GDM1 (cell line): ENCODE measurements at regions not wholly inside any gene's neighbourhood (a gene's known extent, or its start where the extent isn't known, plus 50 kb on each side); places are given as distances from the start of the nearest gene placed in this dataset.

Experiments
- DNase-seq: peaks from one replicate; lab custom pipeline; 2025; lab: John Stamatoyannopoulos, UW

DNA sequence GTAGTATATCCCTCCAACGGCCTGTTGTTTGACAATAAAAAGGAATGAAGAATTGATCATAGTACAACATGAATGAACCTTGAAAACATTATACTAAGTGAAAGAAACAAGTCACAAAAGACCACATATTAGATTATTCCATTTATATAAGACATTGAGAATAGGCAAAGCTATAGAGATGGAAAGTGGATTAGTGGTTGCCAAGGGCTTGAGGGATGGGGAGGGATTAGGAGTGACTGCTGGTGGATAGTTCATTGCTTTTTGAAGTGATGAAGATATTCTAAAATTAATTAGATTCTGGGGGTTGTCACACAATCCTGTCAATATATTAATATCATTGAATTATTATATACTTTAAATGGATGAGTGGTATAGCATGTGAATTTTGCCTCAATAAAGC lies 142.5 kb upstream of the DPT start:
- DNase-seq: no peak

DNA sequence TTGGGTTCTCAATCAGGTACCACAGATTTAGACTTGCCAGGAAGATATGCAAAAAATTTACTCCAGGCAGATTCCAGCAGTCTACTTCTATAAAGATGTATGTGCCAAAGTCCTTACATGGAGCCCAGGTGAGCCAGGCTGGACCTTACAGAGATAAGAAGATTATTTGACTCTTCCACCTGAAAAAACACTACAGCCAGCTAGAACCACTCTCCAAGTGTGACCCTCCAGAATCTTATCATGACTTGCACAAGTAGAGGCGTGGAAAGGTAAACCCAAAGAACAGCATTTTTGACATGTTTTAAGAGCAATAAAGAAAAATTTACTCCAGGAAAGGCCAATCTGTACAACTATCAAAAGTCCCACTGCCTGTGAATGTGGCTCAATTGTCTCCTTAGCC lies 146.8 kb upstream of the DPT start:
- DNase-seq: no peak

- no peak for DNase-seq
Measured at GRCh38 chr1:168876830-168877229, 147.8 kb upstream of the DPT start.

- DNase-seq: no peak
Measured at GRCh38 chr1:168879896-168880734, 151.1 kb upstream of the DPT start.

DNA sequence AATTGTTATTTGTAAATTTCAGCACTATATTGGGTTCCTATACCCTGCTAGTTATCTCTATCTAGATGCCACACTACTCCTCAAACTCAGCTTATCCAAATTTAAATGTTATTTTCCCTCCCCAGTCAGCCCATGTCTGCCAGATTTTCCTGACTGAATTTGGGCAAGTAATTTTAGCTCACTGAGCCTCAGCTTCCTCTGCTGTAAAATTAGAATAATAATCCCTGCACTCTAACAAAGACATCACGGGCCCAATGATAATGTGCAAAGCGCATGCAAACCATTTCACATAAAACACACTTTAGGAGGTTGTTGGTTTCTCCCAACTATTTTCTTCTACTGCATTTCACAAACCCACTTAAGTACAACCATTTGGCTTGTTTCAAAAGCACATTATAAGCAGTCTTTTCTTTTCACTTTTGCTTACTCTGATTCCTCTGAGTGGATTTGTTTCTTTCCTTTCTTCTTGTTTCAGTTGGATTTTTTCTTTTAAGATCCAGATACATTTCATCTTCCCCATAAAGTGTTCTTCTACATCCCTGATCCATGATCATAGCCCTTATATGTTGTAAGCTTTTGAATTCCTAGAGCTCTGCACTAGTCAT lies 152.8 kb upstream of the DPT start:
- DNase-seq: no peak

DNA sequence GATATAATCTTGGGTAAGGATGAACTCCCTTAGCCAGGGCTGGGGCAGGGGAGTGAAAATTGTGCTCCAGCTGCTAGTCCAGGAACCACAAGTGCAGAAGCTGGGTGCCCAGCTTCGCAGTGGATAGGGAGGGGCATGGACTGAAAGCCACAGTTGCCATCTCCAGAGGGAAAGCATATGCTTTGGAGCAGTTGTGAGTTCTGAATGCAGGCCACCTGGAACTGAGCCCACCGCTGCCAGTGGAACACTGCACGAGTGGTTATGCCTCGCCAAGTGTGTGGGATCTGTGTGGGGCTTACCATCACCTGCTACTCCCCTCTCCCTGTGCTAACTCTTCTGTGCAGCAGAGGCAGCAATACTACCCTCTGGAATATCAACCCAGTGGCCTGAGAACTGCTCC lies 158.4 kb upstream of the DPT start:
- no peak for DNase-seq

GRCh38 chr1:168888418-168888817 lies 159.4 kb upstream of the DPT start:
- no peak for DNase-seq

GRCh38 chr1:168892931-168893330 lies 163.9 kb upstream of the DPT start:
- DNase-seq: no peak

- no peak for DNase-seq
Measured at GRCh38 chr1:168893359-168893801, 164.4 kb upstream of the DPT start.

DNA sequence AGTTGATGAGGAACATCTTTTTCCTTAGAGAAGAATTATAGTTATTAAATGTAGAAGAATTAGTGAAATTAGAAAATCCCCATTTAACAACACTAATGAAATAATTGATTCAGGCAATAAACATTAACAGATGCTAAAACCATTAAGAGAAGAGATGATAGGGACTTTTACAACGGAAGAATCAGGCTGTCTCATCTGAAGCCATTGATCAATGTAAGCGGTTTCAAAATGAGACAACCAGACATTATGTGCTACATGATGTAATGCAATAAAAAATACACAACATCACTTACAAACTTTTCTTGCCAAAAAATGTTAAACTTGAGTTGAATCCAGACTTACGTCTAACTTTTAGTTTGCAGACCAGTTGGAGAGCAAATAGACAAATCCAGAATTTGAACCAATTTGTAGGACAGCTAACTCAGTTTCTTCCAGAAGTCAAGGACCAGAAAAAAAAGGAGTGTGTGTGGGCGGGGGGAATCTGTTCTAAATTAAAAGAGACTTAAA lies 165.4 kb upstream of the DPT start:
- no peak for DNase-seq

DNA sequence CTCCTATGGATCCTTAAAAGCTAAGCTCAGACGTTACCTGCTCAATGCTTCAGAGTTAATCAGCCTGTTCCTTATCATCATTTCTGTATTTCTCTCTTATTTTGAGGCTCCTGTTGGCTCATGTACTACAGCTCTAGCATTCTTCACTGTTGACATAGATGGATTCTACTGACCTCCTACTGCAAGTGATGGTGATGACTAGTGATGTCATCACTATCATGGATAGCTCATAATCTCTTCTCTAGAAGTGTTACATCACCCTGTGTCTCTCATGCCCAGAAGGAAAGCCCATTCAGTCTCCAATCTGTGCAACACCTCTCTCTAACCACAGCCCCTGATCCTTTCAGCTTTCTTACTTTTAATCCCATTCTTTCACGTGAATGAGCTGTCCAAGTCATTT lies 168.2 kb upstream of the DPT start:
- no peak for DNase-seq

DNA sequence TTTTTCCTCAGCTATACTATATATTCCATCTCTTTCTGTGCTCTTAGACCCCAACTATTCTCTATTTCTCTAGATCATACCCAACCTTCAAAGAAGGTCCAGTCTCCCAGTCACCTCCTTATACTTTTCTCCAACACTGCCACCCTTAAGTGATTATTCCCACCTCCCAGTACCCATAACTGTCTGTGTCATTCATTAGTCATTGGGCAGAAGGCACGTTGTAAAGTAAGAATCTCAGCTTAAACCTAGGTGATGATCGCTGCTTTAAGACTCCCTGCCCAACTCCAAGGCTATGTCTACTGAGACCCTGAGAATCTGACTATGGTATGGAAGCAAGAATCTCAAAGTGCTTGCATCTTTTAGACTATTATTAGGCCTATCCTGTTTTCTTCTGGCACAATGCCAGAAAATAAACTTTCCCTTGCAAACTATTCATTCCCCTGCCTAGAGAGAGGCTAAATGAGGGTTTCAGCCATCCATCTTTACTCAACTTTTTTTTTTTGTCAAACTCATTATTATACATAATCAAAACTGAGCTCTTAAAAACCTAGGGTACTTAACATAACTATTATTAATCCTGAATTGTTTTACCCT lies 174.3 kb upstream of the DPT start:
- no peak for DNase-seq

- no peak for DNase-seq
Measured at GRCh38 chr1:168905633-168906032, 176.6 kb upstream of the DPT start.

- no peak for DNase-seq
Measured at GRCh38 chr1:168906367-168906766, 177.4 kb upstream of the DPT start.

DNA sequence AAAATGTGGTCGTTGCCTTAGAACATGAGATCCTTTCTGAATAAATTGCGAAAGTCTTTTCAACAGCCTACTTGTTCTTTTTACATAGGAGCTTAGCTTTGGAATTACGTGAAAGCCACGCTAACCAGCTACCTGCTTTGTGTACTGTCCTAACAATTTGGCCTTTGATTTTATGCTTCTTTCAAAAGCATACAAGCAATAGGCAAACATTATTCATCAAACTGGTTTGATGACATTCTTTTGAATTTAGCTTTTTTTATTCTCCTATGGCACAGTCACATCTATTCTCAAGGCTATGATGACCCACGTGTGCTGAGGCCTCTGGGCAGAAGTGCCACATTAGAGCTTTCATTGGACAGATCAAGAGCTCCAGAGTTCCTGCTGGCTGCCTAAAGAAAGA lies 178.0 kb upstream of the DPT start:
- no peak for DNase-seq

DNA sequence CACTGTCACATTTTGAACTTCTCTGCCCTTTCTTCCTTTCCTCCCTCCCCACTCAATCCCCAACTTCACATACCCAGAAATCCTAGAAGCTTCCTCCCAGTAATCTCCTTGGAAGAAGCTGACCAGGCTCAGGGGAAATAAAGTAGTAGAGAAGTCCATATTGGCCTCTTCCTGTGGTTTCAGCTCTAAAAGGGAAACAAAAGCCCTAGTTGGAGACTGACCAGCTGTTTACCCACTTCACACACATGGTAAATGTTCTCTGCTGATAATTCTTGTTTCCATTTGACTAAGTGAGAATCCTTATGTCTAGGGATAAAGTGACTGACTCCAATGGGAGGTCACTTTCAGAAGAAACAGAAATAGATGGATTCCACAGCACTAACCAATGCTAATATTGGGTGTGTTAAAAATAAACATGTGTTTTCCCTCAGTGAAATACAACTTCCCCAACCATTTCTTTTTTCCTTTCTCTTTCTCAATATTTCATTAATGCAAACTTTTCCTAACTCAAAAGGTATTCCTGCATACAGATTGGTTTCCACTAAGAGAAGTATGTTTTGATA lies 178.9 kb upstream of the DPT start:
- DNase-seq: no peak

GRCh38 chr1:168910403-168910802 lies 181.4 kb upstream of the DPT start:
- no peak for DNase-seq

- no peak for DNase-seq
Measured at GRCh38 chr1:168911370-168911769, 182.4 kb upstream of the DPT start.

DNA sequence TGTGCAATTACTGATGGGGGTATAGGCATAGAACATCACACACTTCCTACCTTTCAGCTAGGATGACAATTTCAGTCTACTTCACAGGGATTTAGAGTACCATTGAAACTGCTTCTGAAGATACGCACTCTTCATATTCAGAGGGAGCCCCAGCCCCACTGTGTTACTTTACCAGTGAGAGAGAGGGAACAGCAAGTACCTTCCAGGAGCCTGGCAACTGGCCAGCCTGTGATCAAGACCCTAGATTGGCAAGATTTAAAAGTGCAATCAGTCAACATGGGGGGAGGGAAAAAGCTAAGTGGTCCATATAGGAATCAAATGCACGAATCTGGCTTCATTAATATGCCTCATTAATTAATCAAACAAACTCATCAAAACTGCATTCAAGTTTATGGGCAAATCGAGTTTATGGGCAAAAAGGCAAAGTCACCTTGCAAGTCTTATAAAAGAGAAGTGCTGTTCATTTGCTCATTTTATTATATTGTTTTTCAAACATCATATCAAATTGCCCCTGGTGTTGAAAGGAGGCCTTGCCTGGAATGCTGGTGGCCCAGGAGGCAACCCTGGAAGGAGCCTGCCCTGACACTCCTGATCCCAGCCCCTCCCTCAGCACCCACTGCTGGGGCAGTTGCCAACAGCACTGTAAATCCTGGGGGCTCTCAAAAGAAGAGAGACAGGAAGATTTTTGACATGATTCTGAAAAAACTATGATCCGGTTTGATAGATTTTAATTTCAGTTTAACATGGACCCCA lies 184.9 kb upstream of the DPT start:
- DNase-seq: no peak

DNA sequence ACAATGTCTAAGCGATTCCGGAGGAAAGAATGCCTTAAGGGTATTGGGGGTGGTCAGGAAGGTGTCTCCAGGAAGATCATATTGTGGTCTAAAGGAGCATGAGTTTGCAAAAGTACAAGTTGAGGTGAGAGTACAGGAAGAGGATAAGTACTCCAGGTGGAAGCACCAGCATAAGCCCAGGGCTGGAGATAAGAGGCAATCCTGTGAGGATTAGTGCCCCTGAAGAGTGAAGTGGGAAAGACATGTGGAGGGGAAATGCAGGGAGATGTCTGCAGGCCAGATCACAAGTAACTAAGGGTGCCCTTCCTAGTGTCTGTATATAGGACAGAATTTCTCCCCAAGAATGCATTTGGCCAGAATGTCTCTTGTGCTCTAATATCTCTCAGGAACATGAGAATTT lies 188.3 kb upstream of the DPT start:
- no peak for DNase-seq

DNA sequence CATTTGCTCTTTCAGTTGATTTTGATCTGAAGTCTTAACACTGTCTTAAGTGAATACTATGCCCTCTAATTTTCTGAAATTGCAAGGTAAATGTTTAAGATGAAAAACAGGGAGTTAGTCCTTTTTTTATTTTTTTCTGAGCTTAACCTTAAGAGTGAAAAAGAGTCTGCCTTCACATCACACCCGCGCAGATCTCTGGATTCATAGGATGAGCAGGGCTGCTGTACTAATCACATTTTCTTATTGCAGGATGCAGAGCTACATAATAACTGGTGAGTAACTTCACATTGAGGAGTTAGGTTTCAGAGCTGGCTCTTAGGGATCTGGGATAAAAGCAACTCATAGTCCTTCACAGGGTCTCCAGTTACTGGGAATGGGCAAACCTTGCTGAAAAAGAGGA lies 188.7 kb upstream of the ATP1B1 start:
- DNase-seq: no peak
